ENCODE measurements at regions not wholly inside any gene's neighbourhood (a gene's known extent, or its start where the extent isn't known, plus 50 kb on each side); places are given as distances from the start of the nearest gene placed in this dataset.

GRCh38 chr12:27185234-27186021 is 58.7 kb upstream of the STK38L start:
- H3K4me3 ChIP-seq (ENCODE audit: low read depth in 1 of 2, low read length in 2 of 2), result no peak overlapping the region
- no peak overlapping the region for H3K4me2 ChIP-seq (ENCODE audit: insufficient read depth, low read length)
- H4K20me1 ChIP-seq (ENCODE audit: insufficient read depth, low read length), result no peaks in the 10 kb centered on the region
- no peak overlapping the region for H2AFZ ChIP-seq (ENCODE audit: low read depth, low read length)
- TF ChIP-seq EZH2 (IDR thresholded peaks at IDR 0.05; ENCODE audit: borderline replicate concordance, low read depth, low read length, severe bottlenecking), result no peak
- TF ChIP-seq, protein P1, sequence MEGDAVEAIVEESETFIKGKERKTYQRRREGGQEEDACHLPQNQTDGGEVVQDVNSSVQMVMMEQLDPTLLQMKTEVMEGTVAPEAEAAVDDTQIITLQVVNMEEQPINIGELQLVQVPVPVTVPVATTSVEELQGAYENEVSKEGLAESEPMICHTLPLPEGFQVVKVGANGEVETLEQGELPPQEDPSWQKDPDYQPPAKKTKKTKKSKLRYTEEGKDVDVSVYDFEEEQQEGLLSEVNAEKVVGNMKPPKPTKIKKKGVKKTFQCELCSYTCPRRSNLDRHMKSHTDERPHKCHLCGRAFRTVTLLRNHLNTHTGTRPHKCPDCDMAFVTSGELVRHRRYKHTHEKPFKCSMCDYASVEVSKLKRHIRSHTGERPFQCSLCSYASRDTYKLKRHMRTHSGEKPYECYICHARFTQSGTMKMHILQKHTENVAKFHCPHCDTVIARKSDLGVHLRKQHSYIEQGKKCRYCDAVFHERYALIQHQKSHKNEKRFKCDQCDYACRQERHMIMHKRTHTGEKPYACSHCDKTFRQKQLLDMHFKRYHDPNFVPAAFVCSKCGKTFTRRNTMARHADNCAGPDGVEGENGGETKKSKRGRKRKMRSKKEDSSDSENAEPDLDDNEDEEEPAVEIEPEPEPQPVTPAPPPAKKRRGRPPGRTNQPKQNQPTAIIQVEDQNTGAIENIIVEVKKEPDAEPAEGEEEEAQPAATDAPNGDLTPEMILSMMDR (IDR thresholded peaks at IDR 0.05; ENCODE audit: borderline replicate concordance, extremely low read depth, low read length, poor library complexity, severe bottlenecking), result no peak
- no peaks in the 10 kb centered on the region for H3K9me3 ChIP-seq (ENCODE audit: insufficient read depth, low read length, severe bottlenecking)
- no peak overlapping the region for H3K9ac ChIP-seq (ENCODE audit: low read depth, low read length)
- no peaks in the 10 kb centered on the region for H3K4me1 ChIP-seq (ENCODE audit: insufficient read depth, low read length)
- H3K79me2 ChIP-seq (ENCODE audit: insufficient read depth, low read length), result no peaks in the 10 kb centered on the region
- no peak overlapping the region for H3K27ac ChIP-seq (ENCODE audit: low read length)
- no peaks in the 10 kb centered on the region for H3K36me3 ChIP-seq (ENCODE audit: insufficient read depth, low read length)
- ATAC-seq (ENCODE audit: insufficient read depth, low read depth), result no peak
- DNase-seq, result no peak
- H3K27me3 ChIP-seq (ENCODE audit: insufficient read depth, low read length, poor library complexity), result no peaks in the 10 kb centered on the region

- DNase-seq, result no peak
Measured at GRCh38 chr12:27186022-27186839, 57.9 kb upstream of the STK38L start.

DNA sequence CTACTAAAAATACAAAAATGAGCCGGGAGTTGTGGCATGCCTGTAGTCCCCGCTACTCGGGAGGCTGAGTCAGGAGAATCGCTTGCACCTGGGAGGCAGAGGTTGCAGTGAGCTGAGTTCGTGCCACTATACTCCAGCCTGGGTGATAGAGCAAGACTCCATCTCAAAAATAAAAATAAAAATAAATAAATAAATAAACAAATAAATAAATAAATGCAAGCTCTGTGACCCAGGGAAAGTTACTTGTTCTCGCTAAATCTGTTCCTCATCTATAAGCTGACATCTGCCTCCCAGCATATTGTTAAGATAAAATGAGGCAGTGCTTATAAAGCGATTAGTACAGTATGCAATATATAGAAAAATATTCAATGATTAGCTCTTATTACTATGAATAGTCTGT is 56.4 kb upstream of the STK38L start:
- Histone ChIP-seq H3K4me3 (ENCODE audit: low read depth in 1 of 2, low read length in 2 of 2) (no peak overlapping the region), H3K36me3 (ENCODE audit: insufficient read depth, low read length) (no peaks in the 10 kb centered on the region), H3K4me2 (ENCODE audit: insufficient read depth, low read length) (no peak overlapping the region), H3K9me3 (ENCODE audit: insufficient read depth, low read length, severe bottlenecking) (no peaks in the 10 kb centered on the region), H2AFZ (ENCODE audit: low read depth, low read length) (no peak overlapping the region), H3K27me3 (ENCODE audit: insufficient read depth, low read length, poor library complexity) (no peaks in the 10 kb centered on the region), H3K4me1 (ENCODE audit: insufficient read depth, low read length) (no peaks in the 10 kb centered on the region), H4K20me1 (ENCODE audit: insufficient read depth, low read length) (no peaks in the 10 kb centered on the region), H3K79me2 (ENCODE audit: insufficient read depth, low read length) (no peaks in the 10 kb centered on the region), H3K9ac (ENCODE audit: low read depth, low read length) (no peak overlapping the region), H3K27ac (ENCODE audit: low read length) (no peak overlapping the region)
- ATAC-seq (ENCODE audit: insufficient read depth, low read depth), result no peak
- DNase-seq, result no peak
- TF ChIP-seq, protein P1 (IDR thresholded peaks at IDR 0.05; ENCODE audit: borderline replicate concordance, extremely low read depth, low read length, poor library complexity, severe bottlenecking), result no peak
- TF ChIP-seq EZH2 (IDR thresholded peaks at IDR 0.05; ENCODE audit: borderline replicate concordance, low read depth, low read length, severe bottlenecking), result no peak

More at GRCh38 chr12:27186022-27186839, 57.9 kb upstream of the STK38L start:
- H3K27ac ChIP-seq (ENCODE audit: low read length), result no peak overlapping the region
- H3K9me3 ChIP-seq (ENCODE audit: insufficient read depth, low read length, severe bottlenecking), result no peaks in the 10 kb centered on the region
- H3K36me3 ChIP-seq (ENCODE audit: insufficient read depth, low read length), result no peaks in the 10 kb centered on the region
- ATAC-seq (ENCODE audit: insufficient read depth, low read depth), result no peak
- H3K9ac ChIP-seq (ENCODE audit: low read depth, low read length), result no peak overlapping the region
- no peaks in the 10 kb centered on the region for H4K20me1 ChIP-seq (ENCODE audit: insufficient read depth, low read length)
- TF ChIP-seq, protein P1 (IDR thresholded peaks at IDR 0.05; ENCODE audit: borderline replicate concordance, extremely low read depth, low read length, poor library complexity, severe bottlenecking), result no peak
- TF ChIP-seq EZH2 (IDR thresholded peaks at IDR 0.05; ENCODE audit: borderline replicate concordance, low read depth, low read length, severe bottlenecking), result no peak
- H3K79me2 ChIP-seq (ENCODE audit: insufficient read depth, low read length), result no peaks in the 10 kb centered on the region
- no peaks in the 10 kb centered on the region for H3K27me3 ChIP-seq (ENCODE audit: insufficient read depth, low read length, poor library complexity)
- no peak overlapping the region for H2AFZ ChIP-seq (ENCODE audit: low read depth, low read length)
- no peaks in the 10 kb centered on the region for H3K4me1 ChIP-seq (ENCODE audit: insufficient read depth, low read length)
- H3K4me3 ChIP-seq (ENCODE audit: low read depth in 1 of 2, low read length in 2 of 2), result no peak overlapping the region
- no peak overlapping the region for H3K4me2 ChIP-seq (ENCODE audit: insufficient read depth, low read length)

Measured in DND-41 (cell line).